Muscle of leg (tissue), 3 donors: ENCODE measurements at regions not wholly inside any gene's neighbourhood (a gene's known extent, or its start where the extent isn't known, plus 50 kb on each side); places are given as distances from the start of the nearest gene placed in this dataset.
"Not testable (repeated sequence)": the region's sequence is repeated elsewhere in the genome, so short reads cannot be mapped to it uniquely, and the experiment has no call there.

Experiments used
- DNase-seq: peaks from one replicate; pipeline ENCODE4 v3.0.0; 2013
- H3K27ac ChIP-seq: one replicate; pipeline ENCODE4 v1.5.1; 2013; ENCODE audit warnings: mild to moderate bottlenecking, low read length, control low read depth
- H3K27me3 ChIP-seq: one replicate; pipeline ENCODE4 v1.6.1; 2013; ENCODE audit warnings: low read length; ENCODE audit not compliant: control insufficient read depth, insufficient read depth
- H3K36me3 ChIP-seq: one replicate; pipeline ENCODE4 v1.6.1; 2013; ENCODE audit warnings: low read length; ENCODE audit not compliant: control insufficient read depth, insufficient read depth
- H3K4me1 ChIP-seq: one replicate; pipeline ENCODE4 v1.6.1; 2013; ENCODE audit warnings: low read length; ENCODE audit not compliant: control insufficient read depth, insufficient read depth
- H3K4me3 ChIP-seq: one replicate; pipeline ENCODE4 v1.5.1; 2013; ENCODE audit warnings: low read length, control low read depth
- H3K9me3 ChIP-seq: replicated peaks from 2 replicates; pipeline ENCODE4 v1.6.1; 2013; ENCODE audit warnings: low read depth, low read length; ENCODE audit not compliant: control insufficient read depth
- WGBS: methylation state at CpG from one replicate; pipeline ENCODE4 v1.1.5; 2013; ENCODE audit warnings: missing lambda C conversion rate; ENCODE audit not compliant: insufficient coverage; 5-methylcytosine and 5-hydroxymethylcytosine counted together

GRCh38 chr1:239139801-239140200, 246.6 kb upstream of the CHRM3 start:
- Histone ChIP-seq H3K4me3 (no peak overlapping the region), H3K4me1 (no peaks in the 10 kb centered on the region), H3K9me3 (no peaks in the 10 kb centered on the region), H3K27me3 (no peaks in the 10 kb centered on the region), H3K36me3 (no peaks in the 10 kb centered on the region), H3K27ac (no peak overlapping the region)
- DNase-seq = no peak
- WGBS = no CpG with 5 or more reads among the region's 5 CpGs

GRCh38 chr1:239128541-239128940, 257.8 kb upstream of the CHRM3 start:
- no CpG with 5 or more reads among the region's 3 CpGs for WGBS
- H3K36me3 ChIP-seq = no peaks in the 10 kb centered on the region
- no peak overlapping the region for H3K27ac ChIP-seq
- no peaks in the 10 kb centered on the region for H3K27me3 ChIP-seq
- DNase-seq = no peak
- H3K4me3 ChIP-seq = no peak overlapping the region
- no peaks in the 10 kb centered on the region for H3K4me1 ChIP-seq
- no peaks in the 10 kb centered on the region for H3K9me3 ChIP-seq

- no peaks in the 10 kb centered on the region for H3K36me3 ChIP-seq
- H3K4me3 ChIP-seq = no peak overlapping the region
- no peak overlapping the region for H3K27ac ChIP-seq
- H3K9me3 ChIP-seq = no peaks in the 10 kb centered on the region
- WGBS = 57% methylated on average over 1 of the region's 3 CpGs
- H3K27me3 ChIP-seq = no peaks in the 10 kb centered on the region
- H3K4me1 ChIP-seq = no peaks in the 10 kb centered on the region
- peak; percentile 12 for DNase-seq
These were observed 259.5 kb upstream of the CHRM3 start for GRCh38 chr1:239126884-239127283.

GRCh38 chr1:239125893-239126292, 260.5 kb upstream of the CHRM3 start:
- DNase-seq = no peak
- no peaks in the 10 kb centered on the region for H3K9me3 ChIP-seq
- H3K27me3 ChIP-seq = no peaks in the 10 kb centered on the region
- H3K4me1 ChIP-seq = no peaks in the 10 kb centered on the region
- no peak overlapping the region for H3K27ac ChIP-seq
- H3K4me3 ChIP-seq = no peak overlapping the region
- no peaks in the 10 kb centered on the region for H3K36me3 ChIP-seq

DNA sequence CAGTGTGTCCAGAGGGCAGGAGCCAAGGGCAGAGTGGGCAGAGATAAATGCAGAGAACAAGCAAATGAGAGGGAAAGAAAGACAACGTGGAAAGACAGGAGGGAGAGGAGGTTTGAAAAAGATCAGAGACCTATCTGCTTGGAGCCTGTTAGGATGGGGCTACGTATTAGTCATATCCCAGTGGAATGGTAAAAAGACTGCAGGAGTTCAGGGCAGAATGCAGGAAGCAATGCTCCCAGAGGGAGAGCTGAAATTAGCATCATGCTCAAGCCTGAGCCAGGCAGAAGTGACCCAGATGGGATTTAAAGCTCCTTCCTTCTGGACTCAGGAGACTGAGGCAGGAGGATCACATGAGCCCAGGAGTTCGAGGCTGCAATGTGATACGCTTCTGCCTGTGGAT, 261.3 kb upstream of the CHRM3 start:
- Histone ChIP-seq H3K9me3 (no peaks in the 10 kb centered on the region), H3K27me3 (no peaks in the 10 kb centered on the region), H3K27ac (no peak overlapping the region), H3K36me3 (no peaks in the 10 kb centered on the region), H3K4me1 (no peaks in the 10 kb centered on the region), H3K4me3 (no peak overlapping the region)
- DNase-seq = peak; percentile 8
- WGBS = 11% methylated on average over 2 of the region's 4 CpGs

GRCh38 chr1:239123260-239123659, 263.1 kb upstream of the CHRM3 start:
- Histone ChIP-seq H3K4me1 (no peaks in the 10 kb centered on the region), H3K36me3 (no peaks in the 10 kb centered on the region), H3K27ac (no peak overlapping the region), H3K4me3 (no peak overlapping the region), H3K27me3 (no peaks in the 10 kb centered on the region), H3K9me3 (no peaks in the 10 kb centered on the region)
- peak; percentile 3 for DNase-seq
- 0% methylated on average over 1 of the region's 4 CpGs for WGBS

GRCh38 chr1:239112101-239112935, 274.1 kb upstream of the CHRM3 start:
- H3K9me3 ChIP-seq = no peaks in the 10 kb centered on the region
- no peak overlapping the region for H3K27ac ChIP-seq
- no peak for DNase-seq
- H3K36me3 ChIP-seq = no peaks in the 10 kb centered on the region
- H3K4me1 ChIP-seq = no peaks in the 10 kb centered on the region
- no peaks in the 10 kb centered on the region for H3K27me3 ChIP-seq
- no peak overlapping the region for H3K4me3 ChIP-seq
- WGBS = 73% methylated on average over 3 of the region's 5 CpGs

DNA sequence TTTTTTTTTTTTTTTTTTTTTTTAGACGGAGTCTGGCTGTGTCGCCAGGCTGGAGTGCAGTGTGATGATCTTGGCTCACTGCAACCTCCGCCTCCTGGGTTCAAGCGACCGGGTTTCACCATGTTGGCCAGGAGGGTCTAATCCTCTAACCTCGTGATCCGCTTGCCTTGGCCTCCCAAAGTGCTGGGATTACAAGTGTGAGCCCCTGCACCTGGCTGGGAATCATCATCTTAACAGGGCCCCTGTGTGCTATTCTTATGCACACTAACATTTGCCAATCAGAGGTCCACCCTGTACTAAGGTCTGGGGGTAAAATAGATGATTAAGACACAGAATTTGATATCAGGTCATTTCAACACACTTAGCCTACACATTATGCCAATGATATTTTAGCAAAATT, 278.7 kb upstream of the CHRM3 start:
- H3K9me3 ChIP-seq = no peaks in the 10 kb centered on the region
- no peak overlapping the region for H3K27ac ChIP-seq
- no peaks in the 10 kb centered on the region for H3K4me1 ChIP-seq
- H3K27me3 ChIP-seq = no peaks in the 10 kb centered on the region
- 60% methylated on average over 6 of the region's 7 CpGs for WGBS
- no peak for DNase-seq
- H3K4me3 ChIP-seq = no peak overlapping the region
- no peaks in the 10 kb centered on the region for H3K36me3 ChIP-seq

GRCh38 chr1:239106689-239107088, 279.7 kb upstream of the CHRM3 start:
- not testable (repeated sequence) for H3K27ac ChIP-seq, H3K27me3 ChIP-seq, H3K36me3 ChIP-seq, DNase-seq, H3K9me3 ChIP-seq, H3K4me1 ChIP-seq, H3K4me3 ChIP-seq
- WGBS = no CpG with 5 or more reads among the region's 7 CpGs

DNA sequence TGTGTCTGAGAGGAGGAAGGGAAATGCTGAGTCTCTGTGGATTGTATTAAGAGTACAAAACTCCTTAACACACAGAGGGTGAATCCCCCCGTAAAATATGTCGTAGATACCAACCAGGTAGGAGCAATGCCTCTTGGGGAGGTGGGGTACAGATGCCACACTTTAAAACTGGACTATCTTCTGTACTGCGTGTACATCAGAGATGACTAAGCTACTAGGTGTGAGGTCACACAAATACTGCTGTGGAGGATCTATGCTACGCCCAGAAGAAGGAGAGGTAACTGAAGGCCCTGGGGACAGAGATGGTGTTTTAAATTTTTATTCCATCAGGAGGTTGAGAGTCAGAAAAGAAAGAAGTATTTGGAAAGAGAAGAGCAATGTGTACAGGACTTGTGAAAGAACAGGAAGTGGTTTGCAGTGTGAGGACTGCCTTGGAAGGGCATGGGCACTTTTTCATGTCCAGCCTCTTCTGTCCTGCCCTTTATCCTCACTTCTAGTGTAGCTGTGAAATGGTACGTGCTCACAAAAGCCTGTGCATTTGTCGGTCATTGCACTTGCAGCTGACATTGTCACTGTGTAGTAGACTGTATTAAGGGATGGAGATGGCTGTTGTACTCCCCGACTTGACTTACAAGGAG, 287.8 kb upstream of the CHRM3 start:
- Histone ChIP-seq H3K4me1 (no peaks in the 10 kb centered on the region), H3K27ac (no peak overlapping the region), H3K36me3 (no peaks in the 10 kb centered on the region), H3K4me3 (no peak overlapping the region), H3K9me3 (no peaks in the 10 kb centered on the region), H3K27me3 (no peaks in the 10 kb centered on the region)
- 67% methylated on average over 2 of the region's 7 CpGs for WGBS
- no peak for DNase-seq
